Neuronal stem cell (in vitro differentiated cells): ENCODE measurements at regions not wholly inside any gene's neighbourhood (a gene's known extent, or its start where the extent isn't known, plus 50 kb on each side); places are given as distances from the start of the nearest gene placed in this dataset.

Source experiments
- DNase-seq: peaks from one replicate; pipeline ENCODE4 v3.0.0-alpha.2; 2013; ENCODE audit warnings: low spot score
- H2AFZ ChIP-seq: one replicate; pipeline ENCODE4 v1.6.1; 2013; ENCODE audit warnings: mild to moderate bottlenecking, low read length, inconsistent platforms
- H2AK5ac ChIP-seq: 2 replicates; pipeline ENCODE4 v1.6.1; 2013; ENCODE audit warnings: low read depth, mild to moderate bottlenecking, inconsistent platforms, low read length, moderate library complexity, mixed read lengths
- H2BK120ac ChIP-seq: 2 replicates; pipeline ENCODE4 v1.6.1; 2013; ENCODE audit warnings: low read depth, mild to moderate bottlenecking, inconsistent platforms, low read length, moderate library complexity, mixed read lengths
- H2BK12ac ChIP-seq: one replicate; pipeline ENCODE4 v1.6.1; 2013; ENCODE audit warnings: low read length, inconsistent platforms
- H2BK15ac ChIP-seq: 2 replicates; pipeline ENCODE4 v1.6.1; 2013; ENCODE audit warnings: mild to moderate bottlenecking, low read length, inconsistent platforms, mixed read lengths
- H2BK5ac ChIP-seq: one replicate; pipeline ENCODE4 v1.6.1; 2013; ENCODE audit warnings: inconsistent platforms, mild to moderate bottlenecking, low read length, moderate library complexity
- H3K14ac ChIP-seq: one replicate; pipeline ENCODE4 v1.6.1; 2013; ENCODE audit warnings: low read length, inconsistent platforms
- H3K18ac ChIP-seq: 2 replicates; pipeline ENCODE4 v1.6.1; 2013; ENCODE audit warnings: low read length, inconsistent platforms
- H3K23ac ChIP-seq: 2 replicates; pipeline ENCODE4 v1.6.1; 2013; ENCODE audit warnings: low read depth, mild to moderate bottlenecking, mixed read lengths, low read length, inconsistent platforms; ENCODE audit not compliant: poor library complexity
- H3K27ac ChIP-seq: replicated peaks from 3 replicates; pipeline ENCODE4 v1.5.1; 2013; ENCODE audit warnings: low read length, inconsistent platforms
- H3K27me3 ChIP-seq, 3 experiments: 2 replicates each; pipeline ENCODE4 v1.6.1; 2013; ENCODE audit warnings: low read length in 3 of 3, mild to moderate bottlenecking in 2 of 3, inconsistent platforms in 1 of 3, low read depth in 1 of 3, mixed read lengths in 1 of 3, moderate library complexity in 1 of 3; ENCODE audit not compliant: control insufficient read depth in 3 of 3, insufficient read depth in 3 of 3
- H3K36me3 ChIP-seq, 2 donors: replicated peaks in 1 of 2; 2 replicates each; pipeline ENCODE4 v1.6.1; 2013; ENCODE audit warnings: low read length in 2 of 2; ENCODE audit not compliant: control insufficient read depth in 2 of 2, insufficient read depth in 2 of 2
- H3K4ac ChIP-seq: 2 replicates; pipeline ENCODE4 v1.6.1; 2013; ENCODE audit warnings: inconsistent platforms, mild to moderate bottlenecking, low read length, moderate library complexity
- H3K4me1 ChIP-seq, 2 donors: 1 replicate in 1 of 2; 2 replicates in 1 of 2; pipeline ENCODE4 v1.6.1; 2013; ENCODE audit warnings: low read length in 2 of 2, low read depth in 1 of 2; ENCODE audit not compliant: control insufficient read depth in 2 of 2, insufficient read depth in 1 of 2
- H3K4me2 ChIP-seq: one replicate; pipeline ENCODE4 v1.6.1; 2013; ENCODE audit warnings: mild to moderate bottlenecking, low read length, inconsistent platforms; ENCODE audit not compliant: insufficient read depth, poor library complexity, severe bottlenecking
- H3K4me3 ChIP-seq, 2 donors: 2 replicates each; pipeline ENCODE4 v1.5.1; 2013; ENCODE audit warnings: low read length in 2 of 2, mild to moderate bottlenecking in 2 of 2, inconsistent platforms in 1 of 2, moderate library complexity in 1 of 2
- H3K79me1 ChIP-seq: one replicate; pipeline ENCODE4 v1.6.1; 2013; ENCODE audit warnings: low read depth, mild to moderate bottlenecking, inconsistent platforms, low read length, moderate library complexity
- H3K9ac ChIP-seq: one replicate; pipeline ENCODE4 v1.6.1; 2013; ENCODE audit warnings: mild to moderate bottlenecking, low read depth, low read length, inconsistent platforms; ENCODE audit not compliant: poor library complexity
- H3K9me3 ChIP-seq, 2 donors: replicated peaks in 1 of 2; 2 replicates each; pipeline versions ENCODE3 to v1.6.1; 2013; ENCODE audit warnings: low read length in 2 of 2, mild to moderate bottlenecking in 2 of 2, inconsistent platforms in 1 of 2, low read depth in 1 of 2, mixed read lengths in 1 of 2, moderate library complexity in 1 of 2; ENCODE audit not compliant: control insufficient read depth in 2 of 2, insufficient read depth in 1 of 2
- H4K8ac ChIP-seq: one replicate; pipeline ENCODE4 v1.6.1; 2013; ENCODE audit warnings: low read depth, mild to moderate bottlenecking, inconsistent platforms, low read length, moderate library complexity
- H4K91ac ChIP-seq: one replicate; pipeline ENCODE4 v1.6.1; 2013; ENCODE audit warnings: low read length, low read depth, mild to moderate bottlenecking, inconsistent platforms; ENCODE audit not compliant: poor library complexity
- WGBS, 2 donors: extraction: QIAGEN DNeasy Blood & Tissue Kit; methylation state at CpG; one replicate each; pipeline ENCODE4 v1.1.7; 2013; ENCODE audit warnings: missing lambda C conversion rate in 2 of 2, mixed read lengths in 1 of 2; ENCODE audit not compliant: insufficient read length in 2 of 2, insufficient replicate concordance in 1 of 2; ENCODE audit errors: extremely low coverage in 2 of 2; 5-methylcytosine and 5-hydroxymethylcytosine counted together

DNA sequence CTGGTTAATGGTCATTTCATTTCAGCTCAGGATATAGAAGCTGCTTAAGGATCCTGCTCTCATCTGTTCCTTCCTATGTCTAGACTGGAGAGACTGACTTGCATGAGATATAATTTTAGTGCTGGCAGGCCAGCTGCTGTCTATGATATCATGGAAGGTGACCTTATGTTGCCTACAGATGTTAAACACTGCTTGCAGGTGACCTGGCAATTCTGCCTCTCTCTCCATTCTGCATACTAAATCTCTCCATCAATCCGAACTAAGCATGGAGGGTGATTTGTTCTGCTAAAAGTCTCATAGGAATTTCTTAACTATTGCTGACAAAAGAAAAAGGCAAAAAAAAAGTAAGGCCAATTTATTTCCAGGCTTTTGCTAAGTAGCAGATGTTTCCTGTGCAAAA lies 81.0 kb downstream of the CCNA1 start:
- H3K27ac ChIP-seq = no peak overlapping the region
- H3K4me3 ChIP-seq = no peak overlapping the region
- H2BK12ac ChIP-seq = no peak overlapping the region
- no peak overlapping the region for H3K4me2 ChIP-seq
- no peak overlapping the region for H3K23ac ChIP-seq
- no peak overlapping the region for H3K9ac ChIP-seq
- H3K79me1 ChIP-seq = no peaks in the 10 kb centered on the region
- WGBS, 2 donors = no CpG with 5 or more reads among the region's 1 CpG
- H3K9me3 ChIP-seq = no peaks in the 10 kb centered on the region
- H4K91ac ChIP-seq = no peak overlapping the region
- DNase-seq = no peak
- H3K14ac ChIP-seq = no peak overlapping the region
- H4K8ac ChIP-seq = no peak overlapping the region
- no peak overlapping the region for H3K4ac ChIP-seq
- H2AK5ac ChIP-seq = no peak overlapping the region
- no peaks in the 10 kb centered on the region for H3K36me3 ChIP-seq
- no peak overlapping the region for H2AFZ ChIP-seq
- no peak overlapping the region for H2BK120ac ChIP-seq
- H3K27me3 ChIP-seq = no peaks in the 10 kb centered on the region
- H3K4me1 ChIP-seq = no peaks in the 10 kb centered on the region
- no peak overlapping the region for H2BK15ac ChIP-seq
- no peak overlapping the region for H2BK5ac ChIP-seq
- no peak overlapping the region for H3K18ac ChIP-seq

DNA sequence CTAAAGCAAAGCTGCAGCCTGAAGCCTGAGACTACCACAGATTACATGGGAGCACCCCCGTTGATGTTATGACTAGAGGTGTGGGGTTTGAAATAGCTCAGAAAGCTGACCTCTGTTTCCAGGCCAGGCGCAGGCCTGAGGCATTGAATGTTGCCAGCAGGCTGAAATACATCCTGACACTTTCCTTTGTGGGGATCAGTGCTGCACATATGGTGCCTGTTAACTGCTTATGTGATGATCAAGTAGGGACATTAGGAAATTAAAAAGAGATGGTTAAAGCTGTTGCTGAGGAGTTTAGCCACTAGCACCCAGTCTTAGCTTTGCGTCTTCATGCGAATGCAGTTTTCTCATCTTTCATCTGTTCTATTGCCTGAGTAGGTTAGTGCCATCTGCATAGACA lies 83.2 kb downstream of the CCNA1 start:
- no peak for DNase-seq
- no peak overlapping the region for H2BK15ac ChIP-seq
- no CpG with 5 or more reads among the region's 4 CpGs for WGBS, 2 donors
- no peak overlapping the region for H2AFZ ChIP-seq
- H4K91ac ChIP-seq = no peak overlapping the region
- no peak overlapping the region for H3K4ac ChIP-seq
- H3K4me1 ChIP-seq = peaks cover 0 to 2% of the 10 kb centered on the region in 2 donors
- H2AK5ac ChIP-seq = no peak overlapping the region
- H3K4me2 ChIP-seq = no peak overlapping the region
- no peak overlapping the region for H3K14ac ChIP-seq
- no peaks in the 10 kb centered on the region for H3K9me3 ChIP-seq
- no peak overlapping the region for H3K4me3 ChIP-seq
- H3K79me1 ChIP-seq = no peaks in the 10 kb centered on the region
- no peak overlapping the region for H3K27ac ChIP-seq
- no peak overlapping the region for H2BK12ac ChIP-seq
- no peak overlapping the region for H3K9ac ChIP-seq
- no peak overlapping the region for H2BK5ac ChIP-seq
- H3K18ac ChIP-seq = no peak overlapping the region
- no peak overlapping the region for H2BK120ac ChIP-seq
- H3K23ac ChIP-seq = no peak overlapping the region
- no peak overlapping the region for H4K8ac ChIP-seq
- H3K27me3 ChIP-seq = no peaks in the 10 kb centered on the region
- no peaks in the 10 kb centered on the region for H3K36me3 ChIP-seq

- no peak overlapping the region for H4K91ac ChIP-seq
- H3K27ac ChIP-seq = no peak overlapping the region
- H3K4ac ChIP-seq = no peak overlapping the region
- no peak overlapping the region for H2BK15ac ChIP-seq
- H2AFZ ChIP-seq = no peak overlapping the region
- peaks cover 0 to 2% of the 10 kb centered on the region in 2 donors for H3K4me1 ChIP-seq
- no CpG with 5 or more reads among the region's 2 CpGs for WGBS, 2 donors
- no peak overlapping the region for H3K4me2 ChIP-seq
- H2AK5ac ChIP-seq = no peak overlapping the region
- DNase-seq = no peak
- no peaks in the 10 kb centered on the region for H3K79me1 ChIP-seq
- H3K9me3 ChIP-seq = no peaks in the 10 kb centered on the region
- H2BK12ac ChIP-seq = no peak overlapping the region
- H3K36me3 ChIP-seq = no peaks in the 10 kb centered on the region
- H3K23ac ChIP-seq = no peak overlapping the region
- no peak overlapping the region for H2BK5ac ChIP-seq
- H3K4me3 ChIP-seq = no peak overlapping the region
- H3K14ac ChIP-seq = no peak overlapping the region
- H2BK120ac ChIP-seq = no peak overlapping the region
- H3K18ac ChIP-seq = no peak overlapping the region
- H3K9ac ChIP-seq = no peak overlapping the region
- no peaks in the 10 kb centered on the region for H3K27me3 ChIP-seq
- H4K8ac ChIP-seq = no peak overlapping the region
Measured at GRCh38 chr13:36516225-36516624, 83.9 kb downstream of the CCNA1 start.

- H4K8ac ChIP-seq = no peak overlapping the region
- no peaks in the 10 kb centered on the region for H3K9me3 ChIP-seq
- no peak overlapping the region for H2BK15ac ChIP-seq
- no peak for DNase-seq
- H3K9ac ChIP-seq = no peak overlapping the region
- no peak overlapping the region for H3K23ac ChIP-seq
- peaks cover 0 to 2% of the 10 kb centered on the region in 2 donors for H3K4me1 ChIP-seq
- no peak overlapping the region for H3K14ac ChIP-seq
- no peak overlapping the region for H3K27ac ChIP-seq
- no CpG with 5 or more reads among the region's 2 CpGs for WGBS, 2 donors
- H3K18ac ChIP-seq = no peak overlapping the region
- no peak overlapping the region for H2AK5ac ChIP-seq
- no peaks in the 10 kb centered on the region for H3K36me3 ChIP-seq
- no peak overlapping the region for H3K4ac ChIP-seq
- H2AFZ ChIP-seq = no peak overlapping the region
- no peak overlapping the region for H2BK5ac ChIP-seq
- H2BK12ac ChIP-seq = no peak overlapping the region
- no peak overlapping the region for H3K4me3 ChIP-seq
- H2BK120ac ChIP-seq = no peak overlapping the region
- no peak overlapping the region for H4K91ac ChIP-seq
- no peak overlapping the region for H3K4me2 ChIP-seq
- H3K27me3 ChIP-seq = no peaks in the 10 kb centered on the region
- no peaks in the 10 kb centered on the region for H3K79me1 ChIP-seq
Measured at GRCh38 chr13:36518707-36519106, 86.4 kb downstream of the CCNA1 start.
